Gastroesophageal sphincter (tissue), 3 donors: ENCODE measurements at regions not wholly inside any gene's neighbourhood (a gene's known extent, or its start where the extent isn't known, plus 50 kb on each side); places are given as distances from the start of the nearest gene placed in this dataset.

Experiments
- EP300 ChIP-seq: sonication (generic); formaldehyde crosslinking; IDR thresholded peaks from one replicate; pipeline ENCODE4 v1.6.1; 2017; ENCODE audit warnings: antibody characterized with exemption, mild to moderate bottlenecking
- POLR2A ChIP-seq, 2 donors: fragments of 450-650 bp; IDR thresholded peaks; one replicate each; pipeline ENCODE4 v1.6.1; 2017; ENCODE audit warnings: antibody characterized with exemption in 2 of 2, mild to moderate bottlenecking in 2 of 2, moderate library complexity in 1 of 2
- POLR2AphosphoS5 ChIP-seq: sonication (generic); formaldehyde crosslinking; IDR thresholded peaks from one replicate; pipeline ENCODE4 v1.6.1; 2017; ENCODE audit warnings: antibody characterized with exemption
- TF ChIP-seq, protein P1 (sequence below), 4 experiments: fragments of 200-600 bp in 2 of 4; fragments of 450-650 bp in 2 of 4; sonication (generic) in 1 of 4; IDR thresholded peaks; one replicate each; pipeline ENCODE4 v1.5.1; 2017 to 2019; ENCODE audit warnings: antibody characterized with exemption in 4 of 4, mild to moderate bottlenecking in 2 of 4, moderate library complexity in 2 of 4

DNA sequence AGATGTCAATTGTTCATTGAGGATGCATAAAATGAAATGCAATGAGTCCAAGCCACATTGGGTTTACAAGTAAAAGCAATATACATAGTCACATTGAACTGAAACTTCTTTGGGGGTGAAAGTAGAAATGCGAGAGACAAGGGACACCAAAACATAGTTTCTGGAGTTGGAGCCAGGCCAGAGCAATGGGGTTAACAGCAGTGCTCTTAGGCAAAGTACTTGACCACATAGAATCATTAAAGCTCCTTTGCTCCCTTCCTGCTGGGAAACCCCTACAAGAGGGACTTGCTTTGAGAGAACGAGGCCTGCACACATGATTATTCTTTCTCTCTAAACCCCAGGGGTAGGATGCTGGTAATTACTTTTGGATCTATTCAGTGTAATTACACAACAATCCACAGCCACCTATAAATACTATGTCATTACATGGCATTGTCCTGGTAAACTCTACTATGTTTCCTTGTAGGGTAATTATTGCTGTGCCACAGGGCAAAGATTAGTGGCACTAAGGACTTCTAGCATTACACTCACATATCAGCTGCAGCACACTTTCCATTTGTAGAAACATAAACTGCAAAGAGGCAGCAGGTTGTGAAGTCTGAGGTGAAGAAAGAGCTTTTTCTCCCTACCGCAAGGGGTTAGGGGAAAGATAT lies 421.6 kb upstream of the PBX1 start:
- TF ChIP-seq POLR2A (IDR thresholded peaks at IDR 0.05) (no peak), POLR2AphosphoS5 (no peak), EP300 (no peak)
- TF ChIP-seq, protein P1, sequence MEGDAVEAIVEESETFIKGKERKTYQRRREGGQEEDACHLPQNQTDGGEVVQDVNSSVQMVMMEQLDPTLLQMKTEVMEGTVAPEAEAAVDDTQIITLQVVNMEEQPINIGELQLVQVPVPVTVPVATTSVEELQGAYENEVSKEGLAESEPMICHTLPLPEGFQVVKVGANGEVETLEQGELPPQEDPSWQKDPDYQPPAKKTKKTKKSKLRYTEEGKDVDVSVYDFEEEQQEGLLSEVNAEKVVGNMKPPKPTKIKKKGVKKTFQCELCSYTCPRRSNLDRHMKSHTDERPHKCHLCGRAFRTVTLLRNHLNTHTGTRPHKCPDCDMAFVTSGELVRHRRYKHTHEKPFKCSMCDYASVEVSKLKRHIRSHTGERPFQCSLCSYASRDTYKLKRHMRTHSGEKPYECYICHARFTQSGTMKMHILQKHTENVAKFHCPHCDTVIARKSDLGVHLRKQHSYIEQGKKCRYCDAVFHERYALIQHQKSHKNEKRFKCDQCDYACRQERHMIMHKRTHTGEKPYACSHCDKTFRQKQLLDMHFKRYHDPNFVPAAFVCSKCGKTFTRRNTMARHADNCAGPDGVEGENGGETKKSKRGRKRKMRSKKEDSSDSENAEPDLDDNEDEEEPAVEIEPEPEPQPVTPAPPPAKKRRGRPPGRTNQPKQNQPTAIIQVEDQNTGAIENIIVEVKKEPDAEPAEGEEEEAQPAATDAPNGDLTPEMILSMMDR (IDR thresholded peaks at IDR 0.05): no peak
